ENCODE measurements at regions not wholly inside any gene's neighbourhood (a gene's known extent, or its start where the extent isn't known, plus 50 kb on each side); places are given as distances from the start of the nearest gene placed in this dataset.

DNA sequence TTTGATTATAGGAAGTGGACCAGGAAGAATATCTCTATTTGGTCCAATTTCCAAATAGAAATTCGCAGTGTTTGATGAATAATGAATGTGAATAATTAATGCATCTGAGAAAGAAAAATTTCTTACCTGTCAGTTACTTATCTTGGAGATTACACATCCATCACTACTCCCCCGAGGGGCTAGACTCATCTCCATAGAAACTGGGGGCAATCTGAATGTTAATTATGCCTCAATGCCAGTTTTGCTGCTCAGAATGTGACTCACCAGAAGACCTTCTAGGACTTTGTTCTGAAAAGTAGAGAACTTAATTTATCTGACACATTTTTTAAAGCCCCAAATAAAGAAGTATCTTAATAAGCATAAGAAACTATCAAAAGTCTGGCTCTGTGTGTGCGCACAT is 233.4 kb upstream of the NR4A3 start:
- TF ChIP-seq, protein P1, sequence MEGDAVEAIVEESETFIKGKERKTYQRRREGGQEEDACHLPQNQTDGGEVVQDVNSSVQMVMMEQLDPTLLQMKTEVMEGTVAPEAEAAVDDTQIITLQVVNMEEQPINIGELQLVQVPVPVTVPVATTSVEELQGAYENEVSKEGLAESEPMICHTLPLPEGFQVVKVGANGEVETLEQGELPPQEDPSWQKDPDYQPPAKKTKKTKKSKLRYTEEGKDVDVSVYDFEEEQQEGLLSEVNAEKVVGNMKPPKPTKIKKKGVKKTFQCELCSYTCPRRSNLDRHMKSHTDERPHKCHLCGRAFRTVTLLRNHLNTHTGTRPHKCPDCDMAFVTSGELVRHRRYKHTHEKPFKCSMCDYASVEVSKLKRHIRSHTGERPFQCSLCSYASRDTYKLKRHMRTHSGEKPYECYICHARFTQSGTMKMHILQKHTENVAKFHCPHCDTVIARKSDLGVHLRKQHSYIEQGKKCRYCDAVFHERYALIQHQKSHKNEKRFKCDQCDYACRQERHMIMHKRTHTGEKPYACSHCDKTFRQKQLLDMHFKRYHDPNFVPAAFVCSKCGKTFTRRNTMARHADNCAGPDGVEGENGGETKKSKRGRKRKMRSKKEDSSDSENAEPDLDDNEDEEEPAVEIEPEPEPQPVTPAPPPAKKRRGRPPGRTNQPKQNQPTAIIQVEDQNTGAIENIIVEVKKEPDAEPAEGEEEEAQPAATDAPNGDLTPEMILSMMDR (IDR thresholded peaks at IDR 0.05), result no peak
- TF ChIP-seq POLR2AphosphoS5 (IDR thresholded peaks at IDR 0.05), result no peak
- no peak for TF ChIP-seq POLR2A (IDR thresholded peaks at IDR 0.05)
